ENCODE measurements at regions not wholly inside any gene's neighbourhood (a gene's known extent, or its start where the extent isn't known, plus 50 kb on each side); places are given as distances from the start of the nearest gene placed in this dataset.

- Histone ChIP-seq H3K36me3 (replicated peaks; ENCODE audit: low read depth, low read length) (no peaks in the 10 kb centered on the region), H3K27me3 (ENCODE audit: low read depth, low read length) (0 out of 2 replicates have a peak, but pooled peaks cover 3% of the 10 kb centered on the region), H3K4me2 (ENCODE audit: low read length) (no peak overlapping the region), H3K9ac (ENCODE audit: low read length) (no peak overlapping the region), H3K9me3 (ENCODE audit: insufficient read depth, low read length) (no peaks in the 10 kb centered on the region), H3K27ac (ENCODE audit: low read length) (no peak overlapping the region), H3K4me3 (ENCODE audit: low read length) (no peak overlapping the region), H3K79me2 (ENCODE audit: low read length) (no peaks in the 10 kb centered on the region), H4K20me1 (ENCODE audit: insufficient read depth, low read length) (no peaks in the 10 kb centered on the region), H3K4me1 (ENCODE audit: low read length) (peaks cover 3% of the 10 kb centered on the region; the same call in 1 of the 2 replicates), H2AFZ (ENCODE audit: low read depth, low read length) (no peak overlapping the region)
- no peak for TF ChIP-seq EZH2phosphoT487 (IDR thresholded peaks at IDR 0.05; ENCODE audit: low read depth)
These were observed 504.1 kb downstream of the NTRK3 start for GRCh38 chr15:87752250-87752951.

DNA sequence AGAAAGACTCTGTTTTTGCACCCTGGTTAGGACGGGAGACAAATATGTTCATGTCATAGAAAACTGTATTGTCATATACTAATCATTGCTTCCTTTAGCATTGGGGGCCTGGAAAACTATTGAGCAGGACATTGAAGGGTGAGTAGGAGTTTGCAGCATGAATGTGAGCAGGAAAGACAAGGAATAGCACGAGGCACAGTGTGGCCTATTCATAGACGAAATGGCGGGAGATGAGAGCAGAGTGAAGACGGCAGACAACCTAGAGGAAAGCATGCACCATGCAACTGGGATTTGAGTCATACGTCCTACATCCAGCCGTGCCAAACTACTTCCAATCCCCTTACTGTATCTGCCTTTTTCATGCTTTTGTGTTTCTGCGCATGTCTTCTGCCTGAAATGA, 508.1 kb downstream of the NTRK3 start:
- H3K9ac ChIP-seq (ENCODE audit: low read length) = no peak overlapping the region
- TF ChIP-seq EZH2phosphoT487 (IDR thresholded peaks at IDR 0.05; ENCODE audit: low read depth) (no peak), CTCF (IDR thresholded peaks at IDR 0.05; ENCODE audit: low read depth, low read length) (no peak)
- no peak overlapping the region for H2AFZ ChIP-seq (ENCODE audit: low read depth, low read length)
- H3K36me3 ChIP-seq (replicated peaks; ENCODE audit: low read depth, low read length) = no peaks in the 10 kb centered on the region
- H4K20me1 ChIP-seq (ENCODE audit: insufficient read depth, low read length) = no peaks in the 10 kb centered on the region
- no peak overlapping the region for H3K27ac ChIP-seq (ENCODE audit: low read length)
- H3K27me3 ChIP-seq (ENCODE audit: low read depth, low read length) = 0 out of 2 replicates have a peak, but pooled peaks cover 3% of the 10 kb centered on the region
- H3K4me2 ChIP-seq (ENCODE audit: low read length) = no peak overlapping the region
- no peak overlapping the region for H3K4me3 ChIP-seq (ENCODE audit: low read length)
- H3K9me3 ChIP-seq (ENCODE audit: insufficient read depth, low read length) = no peaks in the 10 kb centered on the region
- H3K79me2 ChIP-seq (ENCODE audit: low read length) = no peaks in the 10 kb centered on the region
- H3K4me1 ChIP-seq (ENCODE audit: low read length) = peaks cover 3% of the 10 kb centered on the region; the same call in 1 of the 2 replicates

DNA sequence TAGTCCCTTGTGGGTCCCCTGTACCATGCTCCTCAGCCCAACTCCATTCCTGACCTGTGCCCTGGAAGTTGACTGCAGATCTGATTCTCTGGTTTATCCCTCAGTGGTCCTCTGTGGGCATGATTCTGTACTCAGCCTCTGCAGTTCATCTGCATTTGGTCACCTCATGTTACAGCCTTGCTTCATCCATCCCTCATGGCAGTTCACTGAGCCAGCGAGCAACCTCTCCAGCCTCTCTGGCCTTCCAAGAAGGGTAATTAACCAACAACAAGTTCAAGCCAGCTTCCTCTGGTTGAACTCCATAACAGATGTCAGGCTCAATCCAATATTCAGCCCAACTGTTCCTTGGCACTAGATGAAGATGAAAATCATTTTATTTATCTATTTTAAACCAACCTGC, 509.5 kb downstream of the NTRK3 start:
- Histone ChIP-seq H3K27me3 (ENCODE audit: low read depth, low read length) (no peaks in the 10 kb centered on the region), H3K9ac (ENCODE audit: low read length) (no peak overlapping the region), H3K9me3 (ENCODE audit: insufficient read depth, low read length) (no peaks in the 10 kb centered on the region), H2AFZ (ENCODE audit: low read depth, low read length) (no peak overlapping the region), H3K4me2 (ENCODE audit: low read length) (no peak overlapping the region), H3K36me3 (replicated peaks; ENCODE audit: low read depth, low read length) (no peaks in the 10 kb centered on the region), H3K79me2 (ENCODE audit: low read length) (no peaks in the 10 kb centered on the region), H3K4me3 (ENCODE audit: low read length) (no peak overlapping the region), H3K27ac (ENCODE audit: low read length) (no peak overlapping the region), H4K20me1 (ENCODE audit: insufficient read depth, low read length) (no peaks in the 10 kb centered on the region), H3K4me1 (ENCODE audit: low read length) (no peaks in the 10 kb centered on the region)
- TF ChIP-seq EZH2phosphoT487 (IDR thresholded peaks at IDR 0.05; ENCODE audit: low read depth) = no peak
- TF ChIP-seq CTCF (IDR thresholded peaks at IDR 0.05; ENCODE audit: low read depth, low read length) = no peak

DNA sequence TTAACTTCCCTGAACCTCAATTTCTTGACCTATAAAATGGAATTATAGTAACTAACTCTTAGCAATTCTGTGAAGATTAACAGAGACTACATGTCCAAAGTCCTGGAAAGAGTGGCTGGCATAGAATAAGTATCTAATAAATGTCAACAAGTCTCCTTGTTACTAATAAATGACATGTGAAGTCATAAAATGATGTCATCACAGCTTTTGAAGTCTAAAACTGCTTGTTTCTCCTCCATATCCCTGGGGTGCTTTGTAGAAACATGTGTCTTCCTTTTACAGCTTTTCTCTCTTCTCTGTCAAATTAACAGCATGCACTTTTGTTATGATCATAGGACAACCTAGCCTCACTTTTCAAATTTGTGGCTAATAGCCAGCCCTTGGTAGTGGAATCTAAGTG, 510.2 kb downstream of the NTRK3 start:
- H3K9me3 ChIP-seq (ENCODE audit: insufficient read depth, low read length) = no peaks in the 10 kb centered on the region
- H3K4me2 ChIP-seq (ENCODE audit: low read length) = no peak overlapping the region
- H3K79me2 ChIP-seq (ENCODE audit: low read length) = no peaks in the 10 kb centered on the region
- H3K9ac ChIP-seq (ENCODE audit: low read length) = no peak overlapping the region
- no peak overlapping the region for H2AFZ ChIP-seq (ENCODE audit: low read depth, low read length)
- no peaks in the 10 kb centered on the region for H3K36me3 ChIP-seq (replicated peaks; ENCODE audit: low read depth, low read length)
- H3K27me3 ChIP-seq (ENCODE audit: low read depth, low read length) = no peaks in the 10 kb centered on the region
- TF ChIP-seq CTCF (IDR thresholded peaks at IDR 0.05; ENCODE audit: low read depth, low read length) = no peak
- no peak for TF ChIP-seq EZH2phosphoT487 (IDR thresholded peaks at IDR 0.05; ENCODE audit: low read depth)
- no peak overlapping the region for H3K4me3 ChIP-seq (ENCODE audit: low read length)
- H3K4me1 ChIP-seq (ENCODE audit: low read length) = no peaks in the 10 kb centered on the region
- H4K20me1 ChIP-seq (ENCODE audit: insufficient read depth, low read length) = no peaks in the 10 kb centered on the region
- H3K27ac ChIP-seq (ENCODE audit: low read length) = no peak overlapping the region
